Eye (tissue), 1 donor: ENCODE measurements at regions not wholly inside any gene's neighbourhood (a gene's known extent, or its start where the extent isn't known, plus 50 kb on each side); places are given as distances from the start of the nearest gene placed in this dataset.

Source experiments
- DNase-seq: peaks from one replicate; pipeline ENCODE4 v3.0.0-alpha.2; 2015

- no peak for DNase-seq
Measured at GRCh38 chr21:43364261-43364510, 62.7 kb downstream of the SIK1 start.

- DNase-seq, result no peak
Measured at GRCh38 chr21:43363506-43364260, 63.2 kb downstream of the SIK1 start.

GRCh38 chr21:43362915-43363314, 64.0 kb downstream of the SIK1 start:
- DNase-seq, result no peak

- peak; percentile 90 for DNase-seq
Measured at GRCh38 chr21:43362321-43362791, 64.6 kb downstream of the SIK1 start.

- peak; percentile 76 for DNase-seq
Measured at GRCh38 chr21:43361493-43362296, 65.2 kb downstream of the SIK1 start.

GRCh38 chr21:43361127-43361492, 65.8 kb downstream of the SIK1 start:
- DNase-seq, result peak; percentile 85

- DNase-seq, result no peak
Measured at GRCh38 chr21:43360441-43361126, 66.3 kb downstream of the SIK1 start.

GRCh38 chr21:43358940-43359822, 67.8 kb downstream of the SIK1 start:
- no peak for DNase-seq

GRCh38 chr21:43357715-43358430, 69.1 kb downstream of the SIK1 start:
- DNase-seq, result peak; percentile 32

GRCh38 chr21:43355925-43356289, 71.0 kb downstream of the SIK1 start:
- no peak for DNase-seq

- DNase-seq, result peak; percentile 40
Measured at GRCh38 chr21:43355266-43355924, 71.5 kb downstream of the SIK1 start.

GRCh38 chr21:43354666-43355065, 72.3 kb downstream of the SIK1 start:
- DNase-seq, result no peak

GRCh38 chr21:43354026-43354420, 72.9 kb downstream of the SIK1 start:
- no peak for DNase-seq

- no peak for DNase-seq
Measured at GRCh38 chr21:43353282-43354025, 73.5 kb downstream of the SIK1 start.

GRCh38 chr21:43352568-43353281, 74.2 kb downstream of the SIK1 start:
- DNase-seq, result no peak

- no peak for DNase-seq
Measured at GRCh38 chr21:43352154-43352537, 74.8 kb downstream of the SIK1 start.

- no peak for DNase-seq
Measured at GRCh38 chr21:43351501-43352153, 75.3 kb downstream of the SIK1 start.

GRCh38 chr21:43349644-43350043, 77.3 kb downstream of the SIK1 start:
- no peak for DNase-seq

- peak; percentile 17 for DNase-seq
Measured at GRCh38 chr21:43348801-43349261, 78.1 kb downstream of the SIK1 start.
